Parathyroid adenoma (tissue), 2 donors: ENCODE measurements at regions not wholly inside any gene's neighbourhood (a gene's known extent, or its start where the extent isn't known, plus 50 kb on each side); places are given as distances from the start of the nearest gene placed in this dataset.

Experiments
- H2AFZ ChIP-seq: fragments of 300-600 bp; sonication (generic); one replicate; pipeline ENCODE4 v1.7.0; 2017; ENCODE audit warnings: antibody characterized with exemption, mild to moderate bottlenecking
- H3K27ac ChIP-seq: fragments of 300-600 bp; sonication (generic); one replicate; pipeline ENCODE4 v1.7.0; 2017
- H3K27me3 ChIP-seq: fragments of 300-600 bp; sonication (generic); one replicate; pipeline ENCODE4 v1.7.0; 2017; ENCODE audit warnings: low read length; ENCODE audit not compliant: control insufficient read depth, insufficient read depth
- H3K36me3 ChIP-seq: fragments of 300-600 bp; sonication (generic); one replicate; pipeline ENCODE4 v1.7.0; 2017; ENCODE audit warnings: low read length; ENCODE audit not compliant: control insufficient read depth, insufficient read depth
- H3K4me1 ChIP-seq: fragments of 300-600 bp; sonication (generic); one replicate; pipeline ENCODE4 v1.7.0; 2017; ENCODE audit warnings: control low read depth
- H3K4me2 ChIP-seq: fragments of 300-600 bp; sonication (generic); one replicate; pipeline ENCODE4 v1.7.0; 2017; ENCODE audit warnings: low read length
- H3K4me3 ChIP-seq: fragments of 300-600 bp; sonication (generic); one replicate; pipeline ENCODE4 v1.7.0; 2017; ENCODE audit warnings: low read depth, low read length
- H3K79me2 ChIP-seq: fragments of 300-600 bp; sonication (generic); one replicate; pipeline ENCODE4 v1.7.0; 2017; ENCODE audit warnings: control low read depth
- H3K9ac ChIP-seq: fragments of 300-600 bp; sonication (generic); one replicate; pipeline ENCODE4 v1.7.0; 2017; ENCODE audit warnings: mild to moderate bottlenecking
- H3K9me3 ChIP-seq: fragments of 300-600 bp; sonication (generic); one replicate; pipeline ENCODE4 v1.7.0; 2017; ENCODE audit warnings: low read length; ENCODE audit not compliant: control insufficient read depth
- CTCF ChIP-seq: fragments of 300-600 bp; sonication (generic); IDR thresholded peaks from one replicate; pipeline ENCODE4 v1.7.0; 2017; ENCODE audit warnings: antibody characterized with exemption, mild to moderate bottlenecking
- donor health status: primary hyperparathyroidism.

DNA sequence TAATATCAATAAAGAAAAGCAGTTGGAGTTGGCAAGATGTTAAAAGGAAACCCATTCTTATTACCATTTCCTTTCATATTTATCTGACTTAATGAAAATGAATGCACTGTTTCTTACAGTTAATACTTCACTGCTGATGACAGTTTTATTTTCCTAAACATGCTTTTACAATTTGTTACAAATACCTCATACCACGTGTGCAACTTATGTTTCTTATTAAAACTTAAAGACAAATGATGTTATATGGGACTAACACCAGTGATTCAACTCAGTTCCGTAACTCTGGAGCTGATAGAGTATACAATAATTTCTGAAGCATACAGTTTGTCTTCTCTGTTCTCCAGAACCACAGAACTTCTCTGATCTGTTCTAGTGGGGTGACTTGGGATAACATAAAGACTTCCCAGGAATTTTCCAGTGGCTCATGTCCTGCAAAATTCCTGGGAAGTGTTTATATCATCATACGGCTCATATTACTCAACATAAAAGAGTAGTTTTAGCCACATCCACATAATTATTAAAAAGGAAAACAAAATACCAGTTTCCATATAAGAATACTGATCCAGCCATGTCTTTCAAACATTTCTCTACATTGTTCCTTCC, 1259.0 kb upstream of the C9orf72 start:
- Histone ChIP-seq H3K27ac (no peak overlapping the region), H3K9me3 (no peaks in the 10 kb centered on the region), H2AFZ (no peak overlapping the region), H3K9ac (no peak overlapping the region), H3K4me1 (no peaks in the 10 kb centered on the region), H3K4me3 (no peak overlapping the region), H3K79me2 (no peaks in the 10 kb centered on the region), H3K27me3 (no peaks in the 10 kb centered on the region), H3K4me2 (no peak overlapping the region), H3K36me3 (no peaks in the 10 kb centered on the region)
- TF ChIP-seq CTCF: no peak

DNA sequence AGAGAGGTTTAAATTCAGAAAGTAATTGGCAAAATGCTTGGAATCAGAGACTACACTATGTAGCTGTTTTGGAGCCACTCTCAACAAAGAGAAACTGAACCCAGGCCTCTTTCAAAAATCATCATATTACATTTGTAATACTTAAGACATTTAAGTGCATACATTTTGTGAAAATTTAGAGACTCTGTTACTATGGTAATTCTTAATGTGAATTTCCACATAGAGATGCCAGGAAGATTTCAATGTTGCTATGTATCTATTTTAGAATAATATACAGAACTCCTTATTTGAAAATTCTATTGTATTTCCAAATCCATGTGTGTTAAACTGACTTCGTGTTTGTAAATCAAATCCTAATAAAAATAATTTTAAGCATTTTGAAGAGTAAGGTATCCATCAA, 1260.9 kb upstream of the C9orf72 start:
- Histone ChIP-seq H3K4me2 (no peak overlapping the region), H2AFZ (no peak overlapping the region), H3K9me3 (no peaks in the 10 kb centered on the region), H3K4me3 (no peak overlapping the region), H3K27ac (no peak overlapping the region), H3K36me3 (no peaks in the 10 kb centered on the region), H3K4me1 (no peaks in the 10 kb centered on the region), H3K27me3 (no peaks in the 10 kb centered on the region), H3K79me2 (no peaks in the 10 kb centered on the region), H3K9ac (no peak overlapping the region)
- TF ChIP-seq CTCF: no peak

GRCh38 chr9:28839778-28840430, 1266.6 kb upstream of the C9orf72 start:
- Histone ChIP-seq H3K9ac (no peak overlapping the region), H3K79me2 (no peaks in the 10 kb centered on the region), H3K4me2 (no peak overlapping the region), H2AFZ (no peak overlapping the region), H3K4me1 (no peaks in the 10 kb centered on the region), H3K36me3 (no peaks in the 10 kb centered on the region), H3K27me3 (no peaks in the 10 kb centered on the region), H3K4me3 (no peak overlapping the region), H3K9me3 (no peaks in the 10 kb centered on the region), H3K27ac (no peak overlapping the region)
- no peak for TF ChIP-seq CTCF

GRCh38 chr9:28841775-28842174, 1268.5 kb upstream of the C9orf72 start:
- H2AFZ ChIP-seq: no peak overlapping the region
- no peak overlapping the region for H3K27ac ChIP-seq
- no peak for TF ChIP-seq CTCF
- no peaks in the 10 kb centered on the region for H3K27me3 ChIP-seq
- no peaks in the 10 kb centered on the region for H3K36me3 ChIP-seq
- no peak overlapping the region for H3K4me2 ChIP-seq
- H3K9ac ChIP-seq: no peak overlapping the region
- H3K9me3 ChIP-seq: no peaks in the 10 kb centered on the region
- H3K79me2 ChIP-seq: no peaks in the 10 kb centered on the region
- no peaks in the 10 kb centered on the region for H3K4me1 ChIP-seq
- no peak overlapping the region for H3K4me3 ChIP-seq

- Histone ChIP-seq H3K27ac (no peak overlapping the region), H3K27me3 (no peaks in the 10 kb centered on the region), H3K4me3 (no peak overlapping the region), H3K79me2 (no peaks in the 10 kb centered on the region), H3K4me1 (no peaks in the 10 kb centered on the region), H3K9ac (no peak overlapping the region), H3K4me2 (no peak overlapping the region), H3K9me3 (no peaks in the 10 kb centered on the region), H3K36me3 (no peaks in the 10 kb centered on the region), H2AFZ (no peak overlapping the region)
- TF ChIP-seq CTCF: no peak
These were observed 1274.0 kb upstream of the C9orf72 start for GRCh38 chr9:28847331-28847730.
